Inflammatory macrophage treated with lipopolysaccharide for 1 hour (primary cell): ENCODE measurements at regions not wholly inside any gene's neighbourhood (a gene's known extent, or its start where the extent isn't known, plus 50 kb on each side); places are given as distances from the start of the nearest gene placed in this dataset.

Experiments
- DNase-seq, 2 donors: peaks; one replicate each; pipeline ENCODE4 v3.0.0-alpha.2; 2020 to 2022

GRCh38 chr7:46175221-46175620 lies 254.1 kb upstream of the IGFBP3 start:
- no peak for DNase-seq

- no peak for DNase-seq
These were observed 253.1 kb upstream of the IGFBP3 start for GRCh38 chr7:46174196-46174580.

- no peak for DNase-seq
These were observed 252.6 kb upstream of the IGFBP3 start for GRCh38 chr7:46173476-46174195.

- no peak for DNase-seq
These were observed 249.7 kb upstream of the IGFBP3 start for GRCh38 chr7:46170792-46171191.

DNA sequence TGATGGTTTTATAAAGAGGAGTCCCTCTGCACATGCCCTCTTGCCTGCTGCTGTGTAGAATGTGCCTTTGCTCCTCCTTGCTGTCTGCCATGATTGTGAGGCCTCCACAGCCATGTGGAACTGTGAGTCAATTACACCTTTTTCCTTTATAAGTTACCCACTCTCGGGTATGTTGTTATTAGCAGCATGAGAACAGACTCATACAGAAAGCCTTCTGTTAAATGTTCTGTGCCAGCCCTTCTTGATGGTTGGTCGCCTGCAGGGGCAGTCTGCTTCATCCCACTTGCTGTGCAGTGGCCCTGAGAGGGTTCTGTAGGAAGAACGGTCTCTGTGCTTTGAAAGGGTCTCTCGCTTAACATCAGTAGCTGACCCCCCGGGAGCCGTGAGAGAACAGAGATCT lies 248.9 kb upstream of the IGFBP3 start:
- no peak for DNase-seq

DNA sequence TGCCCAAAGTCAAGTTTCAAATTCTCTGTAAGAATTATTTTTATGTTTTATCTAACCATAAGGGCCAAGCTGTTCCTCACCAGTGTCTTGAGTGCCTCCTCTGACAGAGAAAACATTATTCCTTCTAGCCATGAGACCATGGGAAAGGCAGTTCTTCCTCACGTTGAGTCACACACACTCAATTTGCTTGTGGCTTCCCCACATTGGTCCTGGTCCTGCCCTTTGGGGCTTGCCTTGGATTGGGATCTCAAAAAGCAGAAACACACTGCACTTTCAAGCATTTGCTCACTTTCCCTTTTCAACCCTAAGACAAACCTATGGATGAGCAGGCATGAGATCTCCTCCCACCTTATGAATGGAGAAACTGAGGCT lies 248.3 kb upstream of the IGFBP3 start:
- no peak for DNase-seq

GRCh38 chr7:46168671-46169383 lies 247.8 kb upstream of the IGFBP3 start:
- no peak for DNase-seq

GRCh38 chr7:46168231-46168630 lies 247.2 kb upstream of the IGFBP3 start:
- no peak for DNase-seq

DNA sequence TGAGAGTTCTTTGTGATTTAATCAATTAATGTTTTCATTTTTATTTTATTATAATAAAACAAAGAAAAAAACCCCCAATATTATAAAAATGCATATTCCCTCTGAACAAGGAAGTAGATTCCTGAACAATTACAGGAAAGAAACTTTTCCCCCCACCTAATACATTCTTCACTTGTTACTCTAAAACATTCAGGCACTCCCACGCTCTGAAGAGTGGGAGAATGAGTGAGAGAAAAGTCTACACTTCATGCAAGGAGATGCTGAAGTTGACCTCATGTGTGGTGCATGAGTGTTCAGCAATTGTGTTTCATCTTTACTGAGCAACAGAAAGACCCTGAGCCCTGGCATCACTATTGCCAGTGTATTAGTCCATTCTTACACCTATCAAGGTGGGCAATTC lies 244.2 kb upstream of the IGFBP3 start:
- DNase-seq, result no peak

DNA sequence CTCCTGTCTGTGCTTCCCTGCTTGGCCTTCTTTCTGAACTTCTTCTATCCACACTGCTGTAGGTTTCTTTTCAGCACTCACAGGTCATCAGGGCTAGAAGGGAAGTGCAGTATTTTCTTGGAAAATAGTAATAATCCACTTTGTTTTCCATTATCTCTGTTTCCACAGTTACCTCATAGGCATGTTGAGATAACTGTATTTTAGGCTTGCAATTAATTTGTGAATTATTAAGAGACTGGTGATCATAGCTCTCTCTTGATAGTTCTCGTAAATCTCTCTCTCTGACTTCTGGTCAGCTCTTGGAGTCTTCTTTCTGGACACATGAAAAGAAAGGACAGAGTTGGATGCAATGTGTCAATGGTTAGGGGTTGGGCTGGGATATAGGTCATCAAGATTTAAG lies 243.6 kb upstream of the IGFBP3 start:
- DNase-seq, result no peak

- DNase-seq, result no peak
These were observed 242.2 kb upstream of the IGFBP3 start for GRCh38 chr7:46163246-46163645.

DNA sequence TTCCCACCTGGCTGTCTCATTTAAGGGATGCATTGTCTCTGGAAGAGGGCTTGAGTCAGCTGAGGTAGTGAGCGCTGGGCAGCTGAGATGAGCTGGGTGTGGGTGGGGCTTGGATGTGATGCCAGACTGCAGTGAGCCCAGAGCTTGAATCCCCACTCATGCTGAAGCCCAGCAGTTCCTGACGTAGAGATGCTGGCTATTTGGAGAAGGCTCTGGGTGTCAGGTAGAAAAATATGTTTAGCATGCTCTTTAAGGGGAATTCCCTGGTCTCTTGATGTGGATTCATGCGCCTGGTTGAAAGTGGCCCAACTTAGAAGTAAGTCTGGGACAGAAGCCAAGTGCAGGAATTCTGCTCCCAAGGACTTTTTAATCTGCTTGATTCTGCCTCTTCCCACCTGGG lies 241.5 kb upstream of the IGFBP3 start:
- DNase-seq, result no peak

- no peak for DNase-seq
These were observed 239.8 kb upstream of the IGFBP3 start for GRCh38 chr7:46160861-46161260.

DNA sequence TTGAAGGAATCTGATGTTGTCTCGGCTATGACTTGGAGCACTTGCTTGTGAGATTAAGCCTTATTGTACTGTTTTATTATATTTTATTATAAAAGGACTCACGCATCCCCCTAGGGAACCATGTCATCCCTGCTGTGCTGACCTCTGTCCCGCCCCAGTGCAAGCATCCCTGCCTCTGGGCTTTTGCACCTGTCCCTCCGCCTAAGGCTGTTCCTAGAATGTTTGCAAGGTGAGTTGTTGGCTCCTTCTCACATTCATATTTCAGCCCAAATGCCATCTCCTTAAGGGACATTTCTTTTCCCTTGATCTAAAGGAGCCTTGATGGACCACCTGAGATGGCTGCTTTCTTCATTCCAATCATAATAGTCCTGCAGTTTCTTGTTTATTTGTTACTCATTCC lies 236.9 kb upstream of the IGFBP3 start:
- DNase-seq, result no peak

DNA sequence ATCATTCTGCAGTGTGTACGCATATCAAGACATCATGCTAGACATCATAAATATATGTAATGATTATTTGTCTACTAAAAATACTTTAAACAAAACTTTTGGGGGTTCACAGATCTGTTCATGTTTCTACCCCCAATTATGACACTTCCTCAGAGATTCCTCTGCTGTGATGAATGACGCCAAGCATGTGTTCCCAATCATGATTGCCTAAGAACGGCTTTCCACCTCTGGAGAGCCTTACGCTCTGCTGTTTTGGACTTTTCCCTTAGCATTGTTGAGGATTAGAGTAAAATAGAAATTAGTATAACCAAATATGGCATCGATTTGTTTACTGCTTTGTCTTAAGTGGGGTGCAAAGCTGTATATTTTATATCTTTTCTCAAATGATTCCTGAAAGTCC lies 236.3 kb upstream of the IGFBP3 start:
- no peak for DNase-seq

DNA sequence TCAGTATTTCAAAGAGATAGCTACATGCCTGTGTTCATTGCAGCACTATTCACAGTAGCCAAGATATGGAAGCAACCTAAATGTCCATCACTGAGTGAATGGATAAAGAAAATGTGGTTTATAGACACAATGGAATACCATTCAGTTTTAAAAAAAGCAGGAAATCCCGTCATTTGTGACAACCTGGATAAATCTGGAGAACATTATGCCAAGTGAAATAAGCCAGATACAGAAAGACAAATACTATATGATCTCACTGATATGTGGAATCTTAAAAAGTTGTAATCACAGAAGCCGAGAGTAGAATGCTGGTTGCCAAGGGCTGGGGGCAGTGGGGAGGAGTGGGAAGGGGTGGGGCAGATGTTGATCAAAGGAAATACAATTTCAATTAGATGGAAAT lies 235.8 kb upstream of the IGFBP3 start:
- DNase-seq, result no peak

DNA sequence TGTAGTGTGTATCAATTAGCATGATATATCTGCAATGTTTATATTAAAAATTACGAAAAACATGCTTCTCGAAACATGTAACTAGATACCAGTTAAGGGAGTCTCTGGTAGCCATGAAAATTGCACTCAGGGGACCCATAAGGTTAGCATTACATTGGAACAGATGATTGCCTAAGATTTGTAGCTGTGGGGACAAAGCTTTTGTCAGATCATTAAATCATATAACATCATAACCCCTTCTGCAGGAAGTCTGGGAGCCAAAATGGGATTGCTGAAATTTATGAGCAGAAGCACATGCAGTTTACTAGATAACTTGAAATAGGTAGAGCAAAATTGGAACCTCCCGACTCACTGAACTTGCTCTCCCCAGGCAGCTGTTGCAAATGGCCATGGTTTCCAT lies 235.0 kb upstream of the IGFBP3 start:
- no peak for DNase-seq

DNA sequence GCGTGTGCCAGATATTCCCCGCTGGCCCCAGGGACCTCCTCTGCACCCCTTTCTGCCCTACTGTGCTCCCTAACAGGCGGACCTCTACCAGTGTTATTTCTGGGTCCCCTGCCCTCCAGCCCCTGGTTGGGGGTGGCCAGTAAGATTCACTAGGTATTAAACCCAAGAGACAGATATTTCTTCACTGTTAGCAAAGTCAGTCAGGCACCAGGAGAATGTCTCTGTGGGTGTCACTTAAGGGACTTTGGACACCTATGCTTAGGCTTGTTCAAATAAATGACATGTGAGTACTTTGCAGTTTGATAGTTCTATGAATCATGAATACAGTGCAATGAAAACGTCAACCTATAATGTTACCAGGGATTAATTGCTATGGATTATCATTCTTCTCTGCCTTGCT lies 234.3 kb upstream of the IGFBP3 start:
- no peak for DNase-seq

- DNase-seq, result no peak
These were observed 233.1 kb upstream of the IGFBP3 start for GRCh38 chr7:46153951-46154787.

GRCh38 chr7:46153583-46153950 lies 232.5 kb upstream of the IGFBP3 start:
- DNase-seq, result no peak

GRCh38 chr7:46152696-46153095 lies 231.6 kb upstream of the IGFBP3 start:
- no peak for DNase-seq

DNA sequence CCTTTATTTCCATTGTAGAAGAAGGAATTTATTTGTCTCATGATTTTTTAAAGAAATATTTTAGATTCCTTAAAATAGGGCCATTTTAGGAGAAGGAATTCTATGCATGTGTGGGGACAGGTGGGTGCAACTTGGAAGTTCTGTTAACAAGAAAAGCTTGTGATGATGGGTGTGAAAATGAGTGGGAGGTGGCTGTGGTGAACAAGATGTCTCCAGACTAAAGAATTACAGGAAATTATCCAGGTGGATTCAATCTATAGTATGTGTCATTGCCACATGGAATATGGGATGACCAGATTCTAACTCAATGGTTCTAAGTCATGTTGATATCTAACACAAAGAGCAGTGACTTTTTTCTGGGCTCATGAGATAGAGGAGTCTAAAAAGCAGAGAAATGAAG lies 229.6 kb upstream of the IGFBP3 start:
- no peak for DNase-seq

DNA sequence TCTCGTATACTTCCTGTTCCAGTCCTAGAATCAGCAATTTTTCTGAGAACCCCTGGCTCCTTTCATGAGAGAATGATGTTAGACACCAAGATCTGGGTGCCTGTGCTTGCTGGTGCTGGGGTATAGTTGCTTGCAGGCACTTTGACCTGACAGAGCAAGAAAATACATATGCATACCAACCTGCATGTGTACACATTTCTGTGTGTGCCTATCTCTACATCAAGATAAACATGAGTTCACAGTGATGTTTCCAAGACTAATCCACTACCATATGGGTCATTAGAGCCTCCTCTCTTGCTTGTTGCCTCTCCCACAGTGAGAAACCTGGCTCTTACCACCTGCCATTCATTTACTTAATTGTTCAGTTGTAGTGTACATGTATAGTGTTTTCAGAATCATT lies 229.1 kb upstream of the IGFBP3 start:
- no peak for DNase-seq

GRCh38 chr7:46147871-46148270 lies 226.8 kb upstream of the IGFBP3 start:
- no peak for DNase-seq
